Astrocyte (in vitro differentiated cells and primary cell): ENCODE measurements at regions not wholly inside any gene's neighbourhood (a gene's known extent, or its start where the extent isn't known, plus 50 kb on each side); places are given as distances from the start of the nearest gene placed in this dataset.

Experiments
- DNase-seq: peaks from one replicate; pipeline ENCODE4 v3.0.0-alpha.2; 2010; ENCODE audit warnings: low read depth
- FAIRE-seq: peaks from 2 replicates; lab custom pipeline; 2011; peaks lifted over from hg19 to GRCh38; lab: Jason Lieb, UNC
- H2AFZ ChIP-seq: 2 replicates; pipeline ENCODE4 v1.6.0; 2012; ENCODE audit warnings: low read depth, low read length, inconsistent platforms
- H3K27ac ChIP-seq: 2 replicates; pipeline ENCODE4 v1.5.1; 2011; ENCODE audit warnings: low read depth, low read length, inconsistent platforms
- H3K27me3 ChIP-seq: 2 replicates; pipeline ENCODE4 v1.6.0; 2011; ENCODE audit warnings: low read length, inconsistent platforms; ENCODE audit not compliant: insufficient read depth
- H3K36me3 ChIP-seq: 2 replicates; pipeline ENCODE4 v1.5.1; 2011; ENCODE audit warnings: low read length, inconsistent platforms; ENCODE audit not compliant: insufficient read depth
- H3K4me1 ChIP-seq: 2 replicates; pipeline ENCODE4 v1.5.1; 2011; ENCODE audit warnings: low read length, inconsistent platforms; ENCODE audit not compliant: insufficient read depth
- H3K4me2 ChIP-seq: 2 replicates; pipeline ENCODE4 v1.6.0; 2012; ENCODE audit warnings: low read length, inconsistent platforms
- H3K4me3 ChIP-seq: 2 replicates; pipeline ENCODE4 v1.5.1; 2011; ENCODE audit warnings: low read depth, mild to moderate bottlenecking, low read length, inconsistent platforms; ENCODE audit not compliant: insufficient read depth
- H3K79me2 ChIP-seq: 2 replicates; pipeline ENCODE4 v1.6.0; 2012; ENCODE audit warnings: mild to moderate bottlenecking, low read length, inconsistent platforms; ENCODE audit not compliant: insufficient read depth
- H3K9ac ChIP-seq: 2 replicates; pipeline ENCODE4 v1.6.0; 2012; ENCODE audit warnings: mild to moderate bottlenecking, low read length, inconsistent platforms
- H3K9me3 ChIP-seq: 2 replicates; pipeline ENCODE4 v1.5.1; 2012; ENCODE audit warnings: low read depth, mild to moderate bottlenecking, low read length, inconsistent platforms; ENCODE audit not compliant: insufficient read depth
- H4K20me1 ChIP-seq: 2 replicates; pipeline ENCODE4 v1.6.0; 2012; ENCODE audit warnings: low read length, inconsistent platforms; ENCODE audit not compliant: insufficient read depth
- H3K27ac Mint-ChIP-seq: one replicate; pipeline ENCODE4 v1.8.0; 2021; ENCODE audit warnings: mild to moderate bottlenecking, mixed read lengths; ENCODE audit not compliant: unreplicated experiment
- H3K27me3 Mint-ChIP-seq: one replicate; pipeline ENCODE4 v1.8.0; 2021; ENCODE audit warnings: low read depth, mixed read lengths; ENCODE audit not compliant: unreplicated experiment
- H3K36me3 Mint-ChIP-seq: one replicate; pipeline ENCODE4 v1.8.0; 2021; ENCODE audit warnings: low read depth, mixed read lengths; ENCODE audit not compliant: unreplicated experiment
- H3K4me1 Mint-ChIP-seq: one replicate; pipeline ENCODE4 v1.8.0; 2021; ENCODE audit warnings: low read depth, mixed read lengths; ENCODE audit not compliant: unreplicated experiment
- H3K4me3 Mint-ChIP-seq: one replicate; pipeline ENCODE4 v1.8.0; 2021; ENCODE audit warnings: mild to moderate bottlenecking, moderate library complexity, mixed read lengths; ENCODE audit not compliant: unreplicated experiment
- H3K9me3 Mint-ChIP-seq: one replicate; pipeline ENCODE4 v1.8.0; 2021; ENCODE audit warnings: mild to moderate bottlenecking, mixed read lengths; ENCODE audit not compliant: unreplicated experiment
- CTCF ChIP-seq: IDR thresholded peaks from 2 replicates; pipeline ENCODE4 v1.5.1; 2011; ENCODE audit warnings: low read depth, mild to moderate bottlenecking, inconsistent platforms, low read length, moderate library complexity; ENCODE audit not compliant: insufficient read depth
- EZH2 ChIP-seq: IDR thresholded peaks from 2 replicates; pipeline ENCODE4 v1.6.1; 2012; ENCODE audit warnings: mild to moderate bottlenecking, low read length, inconsistent platforms; ENCODE audit not compliant: insufficient read depth

DNA sequence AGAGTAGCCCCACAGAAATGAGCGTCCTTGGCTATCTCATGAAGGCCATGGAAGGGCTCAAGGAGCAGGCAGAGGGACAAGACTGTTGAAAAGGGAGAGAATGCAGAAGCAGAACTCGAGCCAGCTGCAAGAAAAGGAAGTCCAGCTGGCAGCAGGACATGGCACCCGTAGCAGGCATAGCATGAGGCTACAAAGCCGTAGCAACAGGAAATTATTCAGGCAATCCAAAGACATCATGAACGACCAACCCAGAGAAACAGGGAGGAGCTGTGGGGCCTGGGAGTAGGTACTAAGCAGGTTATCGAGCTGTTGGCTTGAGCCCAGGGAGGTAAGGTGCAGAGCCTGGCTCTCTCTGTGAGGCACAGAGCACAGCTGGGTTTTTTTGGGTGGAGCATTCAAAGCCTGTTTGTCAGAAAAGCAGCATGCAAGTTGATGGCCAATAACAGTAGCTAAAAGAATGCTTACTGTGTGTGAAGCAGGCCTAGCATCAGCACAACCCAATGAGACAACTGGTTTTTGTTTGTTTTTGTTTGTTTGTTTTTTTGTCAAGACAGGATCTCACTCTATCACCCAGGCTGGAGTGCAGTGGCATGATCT lies 144.0 kb upstream of the SMAD3 start:
- Mint-ChIP-seq H3K27me3 (no peaks in the 10 kb centered on the region), H3K36me3 (no peaks in the 10 kb centered on the region), H3K4me1 (peaks cover 6% of the 10 kb centered on the region), H3K4me3 (no peak overlapping the region), H3K9me3 (peaks cover 33% of the 10 kb centered on the region), H3K27ac (no peak overlapping the region)
- no peak overlapping the region for H3K9ac ChIP-seq
- no peak overlapping the region for H3K4me3 ChIP-seq
- TF ChIP-seq CTCF: no peak
- TF ChIP-seq EZH2: no peak
- FAIRE-seq (no peak), DNase-seq (no peak)
- no peaks in the 10 kb centered on the region for H3K79me2 ChIP-seq
- no peaks in the 10 kb centered on the region for H4K20me1 ChIP-seq
- H3K27ac ChIP-seq: no peak overlapping the region
- H3K4me2 ChIP-seq: no peak overlapping the region
- no peaks in the 10 kb centered on the region for H3K4me1 ChIP-seq
- H2AFZ ChIP-seq: no peak overlapping the region
- no peaks in the 10 kb centered on the region for H3K36me3 ChIP-seq
- no peaks in the 10 kb centered on the region for H3K27me3 ChIP-seq
- peaks cover 5% of the 10 kb centered on the region for H3K9me3 ChIP-seq

DNA sequence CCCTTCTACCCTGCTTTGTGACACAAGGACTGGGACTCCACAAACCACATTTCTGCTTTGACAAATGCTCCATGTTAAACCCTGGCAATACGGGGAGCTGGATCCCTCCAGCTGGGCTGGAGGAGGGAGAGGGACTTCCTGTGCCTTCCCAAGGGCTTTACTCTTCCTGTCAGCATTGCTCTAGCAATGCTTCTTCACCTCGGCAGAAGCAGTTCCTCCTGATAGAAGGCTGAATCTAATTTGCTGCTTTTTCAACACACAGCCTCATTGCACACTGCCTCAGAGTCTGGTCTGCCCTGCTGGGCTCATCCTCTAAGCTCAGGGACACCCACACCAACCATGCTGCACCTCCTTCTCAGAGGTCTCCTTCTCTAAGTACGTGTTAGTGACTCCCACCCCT lies 142.8 kb upstream of the SMAD3 start:
- Histone ChIP-seq H2AFZ (no peak overlapping the region), H3K9ac (no peak overlapping the region), H3K4me1 (no peaks in the 10 kb centered on the region), H3K9me3 (peaks cover 5% of the 10 kb centered on the region), H3K79me2 (no peaks in the 10 kb centered on the region), H3K4me2 (no peak overlapping the region), H3K27ac (no peak overlapping the region), H3K4me3 (no peak overlapping the region), H4K20me1 (no peaks in the 10 kb centered on the region), H3K36me3 (no peaks in the 10 kb centered on the region), H3K27me3 (no peaks in the 10 kb centered on the region)
- FAIRE-seq (no peak), DNase-seq (no peak)
- Mint-ChIP-seq H3K4me1 (peaks cover 6% of the 10 kb centered on the region), H3K36me3 (no peaks in the 10 kb centered on the region), H3K27ac (no peak overlapping the region), H3K27me3 (no peaks in the 10 kb centered on the region), H3K4me3 (no peak overlapping the region), H3K9me3 (peaks cover 27% of the 10 kb centered on the region)
- no peak for TF ChIP-seq EZH2
- no peak for TF ChIP-seq CTCF

GRCh38 chr15:66923438-66923881 lies 141.9 kb upstream of the SMAD3 start:
- H3K27ac Mint-ChIP-seq: no peak overlapping the region
- TF ChIP-seq CTCF: peak; percentile 47
- no peak for TF ChIP-seq EZH2
- FAIRE-seq: no peak
- Histone ChIP-seq H3K9ac (no peak overlapping the region), H3K79me2 (no peaks in the 10 kb centered on the region), H3K9me3 (peaks cover under 1% of the 10 kb centered on the region), H3K4me3 (no peak overlapping the region), H4K20me1 (no peaks in the 10 kb centered on the region), H2AFZ (no peak overlapping the region), H3K4me1 (no peaks in the 10 kb centered on the region), H3K27me3 (no peaks in the 10 kb centered on the region), H3K27ac (no peak overlapping the region), H3K36me3 (no peaks in the 10 kb centered on the region), H3K4me2 (no peak overlapping the region)
- no peaks in the 10 kb centered on the region for H3K36me3 Mint-ChIP-seq
- no peak for DNase-seq
- H3K4me3 Mint-ChIP-seq: no peak overlapping the region
- peaks cover 22% of the 10 kb centered on the region for H3K9me3 Mint-ChIP-seq
- peaks cover 6% of the 10 kb centered on the region for H3K4me1 Mint-ChIP-seq
- no peaks in the 10 kb centered on the region for H3K27me3 Mint-ChIP-seq
